ENCODE measurements at regions not wholly inside any gene's neighbourhood (a gene's known extent, or its start where the extent isn't known, plus 50 kb on each side); places are given as distances from the start of the nearest gene placed in this dataset.

DNA sequence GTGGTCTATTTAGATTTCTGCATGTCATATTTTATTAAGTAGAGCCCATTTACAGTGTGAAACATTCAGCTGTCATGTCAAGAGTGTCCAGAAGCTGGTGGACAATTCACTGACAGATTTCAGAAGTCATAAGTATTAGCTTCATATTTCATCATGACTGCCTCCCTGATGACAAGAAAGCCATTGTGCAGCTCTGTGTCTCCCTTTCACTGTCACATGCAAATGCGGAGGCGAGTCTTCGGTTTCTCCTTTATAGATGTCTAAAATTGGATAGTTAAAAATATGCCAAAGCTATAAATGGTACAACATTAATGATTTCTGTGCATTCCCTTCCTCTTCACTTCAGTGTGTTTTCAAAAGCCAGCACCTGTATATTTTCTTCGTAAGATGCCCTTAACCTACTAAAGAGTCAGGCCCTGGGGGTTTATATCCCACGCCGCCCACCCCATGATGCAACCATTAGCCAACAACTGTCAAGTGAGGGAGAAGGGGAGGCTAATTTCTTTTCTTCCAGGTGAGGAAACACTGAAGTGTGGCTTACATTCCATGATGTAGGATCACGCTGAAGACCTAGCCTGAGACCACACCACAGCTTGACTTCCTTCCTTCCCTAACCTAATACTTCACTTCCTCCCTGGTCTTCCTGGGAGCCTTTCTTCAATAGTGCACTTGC is 99.6 kb upstream of the DDX18 start:
- H3K27ac ChIP-seq = no peak overlapping the region
- H3K9ac ChIP-seq = no peak overlapping the region
- no peaks in the 10 kb centered on the region for H3K4me1 ChIP-seq (ENCODE audit: low read depth, poor library complexity, severe bottlenecking)
- TF ChIP-seq, protein P1, sequence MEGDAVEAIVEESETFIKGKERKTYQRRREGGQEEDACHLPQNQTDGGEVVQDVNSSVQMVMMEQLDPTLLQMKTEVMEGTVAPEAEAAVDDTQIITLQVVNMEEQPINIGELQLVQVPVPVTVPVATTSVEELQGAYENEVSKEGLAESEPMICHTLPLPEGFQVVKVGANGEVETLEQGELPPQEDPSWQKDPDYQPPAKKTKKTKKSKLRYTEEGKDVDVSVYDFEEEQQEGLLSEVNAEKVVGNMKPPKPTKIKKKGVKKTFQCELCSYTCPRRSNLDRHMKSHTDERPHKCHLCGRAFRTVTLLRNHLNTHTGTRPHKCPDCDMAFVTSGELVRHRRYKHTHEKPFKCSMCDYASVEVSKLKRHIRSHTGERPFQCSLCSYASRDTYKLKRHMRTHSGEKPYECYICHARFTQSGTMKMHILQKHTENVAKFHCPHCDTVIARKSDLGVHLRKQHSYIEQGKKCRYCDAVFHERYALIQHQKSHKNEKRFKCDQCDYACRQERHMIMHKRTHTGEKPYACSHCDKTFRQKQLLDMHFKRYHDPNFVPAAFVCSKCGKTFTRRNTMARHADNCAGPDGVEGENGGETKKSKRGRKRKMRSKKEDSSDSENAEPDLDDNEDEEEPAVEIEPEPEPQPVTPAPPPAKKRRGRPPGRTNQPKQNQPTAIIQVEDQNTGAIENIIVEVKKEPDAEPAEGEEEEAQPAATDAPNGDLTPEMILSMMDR (conservative IDR thresholded peaks at IDR 0.05; ENCODE audit: low read depth, low read length) = no peak
- no peaks in the 10 kb centered on the region for H3K27me3 ChIP-seq (ENCODE audit: insufficient read depth, low read depth)
- no peaks in the 10 kb centered on the region for H3K79me2 ChIP-seq (ENCODE audit: insufficient read depth, low read depth)
- no peak overlapping the region for H2AFZ ChIP-seq (ENCODE audit: low read depth)
- no peaks in the 10 kb centered on the region for H4K20me1 ChIP-seq (ENCODE audit: insufficient read depth)
- H3K4me2 ChIP-seq = no peak overlapping the region
- H3K4me3 ChIP-seq (IDR thresholded peaks at IDR 0.05; ENCODE audit: insufficient read depth, low read depth, low read length) = no peak overlapping the region
- H3K36me3 ChIP-seq (ENCODE audit: insufficient read depth) = no peaks in the 10 kb centered on the region

DNA sequence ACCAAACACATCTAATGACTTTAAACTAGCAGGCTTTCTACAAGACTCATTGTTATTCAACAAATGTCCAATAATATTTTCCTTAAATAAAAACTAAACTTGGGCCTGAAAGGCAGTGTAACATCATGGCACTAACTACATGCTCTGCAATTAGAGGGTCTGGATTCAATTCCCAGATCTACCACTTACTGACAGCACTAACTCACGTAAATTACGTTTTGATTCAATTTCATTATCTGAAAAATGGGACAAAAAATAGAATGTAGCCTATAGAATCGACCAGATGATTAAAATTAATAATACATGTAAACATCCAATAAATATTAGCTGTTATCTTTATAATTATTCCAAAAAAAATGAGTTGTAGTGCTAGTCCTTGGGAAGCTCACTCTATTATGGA is 98.0 kb upstream of the DDX18 start:
- no peaks in the 10 kb centered on the region for H3K4me1 ChIP-seq (ENCODE audit: low read depth, poor library complexity, severe bottlenecking)
- no peak overlapping the region for H2AFZ ChIP-seq (ENCODE audit: low read depth)
- no peaks in the 10 kb centered on the region for H3K36me3 ChIP-seq (ENCODE audit: insufficient read depth)
- no peak overlapping the region for H3K4me2 ChIP-seq
- H3K79me2 ChIP-seq (ENCODE audit: insufficient read depth, low read depth) = no peaks in the 10 kb centered on the region
- no peak overlapping the region for H3K9ac ChIP-seq
- no peaks in the 10 kb centered on the region for H4K20me1 ChIP-seq (ENCODE audit: insufficient read depth)
- H3K27ac ChIP-seq = no peak overlapping the region
- H3K27me3 ChIP-seq (ENCODE audit: insufficient read depth, low read depth) = no peaks in the 10 kb centered on the region
- TF ChIP-seq, protein P1 (conservative IDR thresholded peaks at IDR 0.05; ENCODE audit: low read depth, low read length) = no peak
- H3K4me3 ChIP-seq (IDR thresholded peaks at IDR 0.05; ENCODE audit: insufficient read depth, low read depth, low read length) = no peak overlapping the region

DNA sequence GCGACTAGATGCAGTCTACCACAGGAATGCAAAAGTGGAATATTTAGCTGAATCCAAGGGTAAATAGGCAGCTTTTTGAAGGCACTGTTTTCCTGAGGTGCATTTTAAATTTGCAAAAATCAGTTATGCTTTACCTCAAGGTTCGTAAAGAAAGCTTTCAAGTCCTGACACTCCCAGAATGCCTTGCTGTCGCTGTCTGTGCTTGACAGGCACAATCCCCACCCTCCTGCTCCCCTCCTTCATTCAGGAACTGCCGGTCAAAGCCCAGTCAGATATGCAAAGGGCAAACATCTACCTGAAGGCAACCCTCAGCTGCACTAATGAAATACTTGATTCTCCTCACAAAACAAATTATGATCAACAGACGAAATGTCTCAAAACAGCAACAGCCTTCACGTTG is 97.4 kb upstream of the DDX18 start:
- Histone ChIP-seq H4K20me1 (ENCODE audit: insufficient read depth) (no peaks in the 10 kb centered on the region), H3K36me3 (ENCODE audit: insufficient read depth) (no peaks in the 10 kb centered on the region), H3K79me2 (ENCODE audit: insufficient read depth, low read depth) (no peaks in the 10 kb centered on the region), H2AFZ (ENCODE audit: low read depth) (no peak overlapping the region), H3K4me3 (IDR thresholded peaks at IDR 0.05; ENCODE audit: insufficient read depth, low read depth, low read length) (no peak overlapping the region), H3K27me3 (ENCODE audit: insufficient read depth, low read depth) (no peaks in the 10 kb centered on the region), H3K9ac (no peak overlapping the region), H3K27ac (no peak overlapping the region), H3K4me2 (no peak overlapping the region), H3K4me1 (ENCODE audit: low read depth, poor library complexity, severe bottlenecking) (no peaks in the 10 kb centered on the region)
- TF ChIP-seq, protein P1 (conservative IDR thresholded peaks at IDR 0.05; ENCODE audit: low read depth, low read length) = no peak

DNA sequence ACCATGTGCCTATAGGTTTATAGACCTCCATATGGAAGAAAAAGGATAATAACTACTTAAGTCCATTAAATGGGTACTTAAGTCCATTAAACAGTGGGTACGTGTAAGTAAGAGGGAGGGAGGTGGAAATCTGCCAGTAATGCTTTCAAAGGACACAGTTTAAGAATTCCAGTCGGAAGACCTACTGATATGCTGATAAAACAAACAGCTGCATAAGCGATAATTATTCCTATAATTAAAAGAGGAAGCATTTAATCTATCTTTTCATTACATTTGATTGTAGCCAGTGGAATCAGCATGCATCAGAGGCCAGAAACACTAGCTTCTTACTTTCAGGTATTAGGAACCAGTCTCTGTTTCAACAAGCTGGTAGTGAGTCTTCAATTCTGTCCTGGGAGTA is 96.4 kb upstream of the DDX18 start:
- Histone ChIP-seq H3K36me3 (ENCODE audit: insufficient read depth) (no peaks in the 10 kb centered on the region), H2AFZ (ENCODE audit: low read depth) (no peak overlapping the region), H3K4me1 (ENCODE audit: low read depth, poor library complexity, severe bottlenecking) (no peaks in the 10 kb centered on the region), H3K27ac (no peak overlapping the region), H3K27me3 (ENCODE audit: insufficient read depth, low read depth) (no peaks in the 10 kb centered on the region), H3K79me2 (ENCODE audit: insufficient read depth, low read depth) (no peaks in the 10 kb centered on the region), H4K20me1 (ENCODE audit: insufficient read depth) (no peaks in the 10 kb centered on the region), H3K9ac (no peak overlapping the region), H3K4me2 (no peak overlapping the region), H3K4me3 (IDR thresholded peaks at IDR 0.05; ENCODE audit: insufficient read depth, low read depth, low read length) (no peak overlapping the region)
- TF ChIP-seq, protein P1 (conservative IDR thresholded peaks at IDR 0.05; ENCODE audit: low read depth, low read length) = no peak
